GM12872 (cell line): ENCODE measurements at regions not wholly inside any gene's neighbourhood (a gene's known extent, or its start where the extent isn't known, plus 50 kb on each side); places are given as distances from the start of the nearest gene placed in this dataset.

Experiments
- CTCF ChIP-seq: IDR thresholded peaks from 3 replicates; pipeline ENCODE4 v1.5.1; 2011; ENCODE audit warnings: low read depth, mild to moderate bottlenecking, low read length, moderate library complexity; ENCODE audit not compliant: insufficient read depth

GRCh38 chr6:144844596-144844995 lies 559.5 kb downstream of the UTRN start:
- TF ChIP-seq CTCF = no peak

DNA sequence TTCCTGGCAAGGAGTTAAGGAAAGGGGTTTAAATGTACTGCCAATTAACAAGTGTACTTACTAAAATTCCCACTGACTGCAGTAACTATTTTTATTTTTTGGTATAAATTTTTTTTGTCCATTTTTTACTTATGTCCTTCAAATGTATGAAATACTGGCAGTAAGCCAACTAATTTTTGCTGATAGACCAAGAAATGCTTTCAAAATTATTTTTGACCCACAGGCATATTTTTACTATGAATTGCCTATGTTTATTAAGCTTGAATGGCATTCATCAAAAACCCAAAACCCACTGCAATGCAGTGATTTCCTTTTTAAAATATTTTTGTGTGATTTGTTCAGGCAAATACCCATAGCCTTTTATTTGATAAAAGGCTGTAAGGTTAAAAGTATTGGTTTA lies 560.1 kb downstream of the UTRN start:
- no peak for TF ChIP-seq CTCF

DNA sequence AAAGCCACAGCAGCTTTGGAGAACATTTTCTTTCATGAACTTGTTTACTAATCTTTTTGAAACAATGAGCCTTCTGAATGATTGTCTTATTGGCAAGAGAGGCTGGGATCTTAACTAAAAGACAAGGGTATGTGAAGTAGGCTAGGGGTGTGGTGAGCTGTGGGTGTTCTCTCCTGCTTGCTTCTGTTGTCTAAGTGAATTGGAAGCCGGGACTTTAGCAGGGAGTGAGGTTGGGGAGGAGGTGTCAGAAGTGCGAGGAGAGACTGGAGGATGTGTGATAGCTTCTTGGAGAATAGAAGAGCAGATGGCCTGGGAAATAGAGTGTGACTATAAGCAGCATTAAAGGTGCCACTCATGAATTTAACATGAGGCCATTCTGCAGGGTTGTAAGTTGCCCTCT lies 562.8 kb downstream of the UTRN start:
- no peak for TF ChIP-seq CTCF

DNA sequence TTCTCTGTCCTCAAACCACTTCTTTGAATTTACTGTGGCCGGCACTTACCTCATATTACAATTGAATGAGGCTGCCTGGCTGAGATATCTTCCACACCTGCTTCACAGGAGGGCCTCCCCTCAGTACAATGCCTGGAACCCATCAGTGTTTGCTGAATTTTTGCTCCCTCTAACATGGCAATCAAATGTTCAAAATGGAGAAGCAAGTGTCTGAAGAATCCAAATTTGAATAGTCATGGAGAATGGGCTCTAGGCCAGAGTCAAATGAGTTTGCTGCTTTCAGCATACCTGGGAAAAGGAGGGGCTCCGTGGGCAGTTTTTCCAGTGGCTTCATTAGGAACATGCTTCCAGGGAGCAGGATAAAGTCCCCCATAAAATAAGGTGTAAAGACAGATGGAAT lies 564.8 kb downstream of the UTRN start:
- no peak for TF ChIP-seq CTCF

GRCh38 chr6:144853603-144854002 lies 568.5 kb downstream of the UTRN start:
- no peak for TF ChIP-seq CTCF

GRCh38 chr6:144854654-144855053 lies 569.5 kb downstream of the UTRN start:
- no peak for TF ChIP-seq CTCF

DNA sequence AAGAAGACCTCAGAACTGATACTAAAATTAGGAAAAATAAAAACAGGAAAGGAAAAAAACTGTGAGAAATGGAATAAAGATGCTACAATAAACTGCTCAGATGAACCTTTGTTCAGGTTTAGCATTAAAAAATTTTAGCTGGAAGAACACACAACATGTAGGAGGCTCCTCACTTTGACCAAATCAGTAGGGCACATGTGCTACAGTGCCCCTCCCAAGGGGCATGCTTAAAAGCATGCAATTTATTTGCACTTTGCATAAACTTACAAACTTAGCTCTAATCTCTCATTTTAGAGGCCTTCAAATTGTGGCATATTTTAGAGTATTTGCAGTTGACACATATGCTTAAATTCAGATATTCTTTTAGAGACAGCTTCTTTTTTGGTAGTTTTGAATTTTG lies 570.2 kb downstream of the UTRN start:
- no peak for TF ChIP-seq CTCF
